ENCODE measurements at regions not wholly inside any gene's neighbourhood (a gene's known extent, or its start where the extent isn't known, plus 50 kb on each side); places are given as distances from the start of the nearest gene placed in this dataset.
A peak's percentile ranks its signal among the peaks of the same experiment; 100 is the strongest.
"Not testable (repeated sequence)": the region's sequence is repeated elsewhere in the genome, so short reads cannot be mapped to it uniquely, and the experiment has no call there.

- H3K27me3 ChIP-seq; H3K27ac ChIP-seq; H3K4me3 ChIP-seq; intact Hi-C loops (cut with DNase I); H3K4me1 ChIP-seq; H3K36me3 ChIP-seq; H3K9me3 ChIP-seq: not testable (repeated sequence)
- WGBS, 2 donors, result 57 to 89% methylated on average over 5 of the region's 6 CpGs
- DNase-seq, result peak; percentile 11
Measured at GRCh38 chr2:87354102-87354501, 332.5 kb upstream of the PLGLB1 start.

- intact Hi-C loops (cut with DNase I); H3K36me3 ChIP-seq; H3K27ac ChIP-seq; H3K4me1 ChIP-seq; H3K27me3 ChIP-seq; H3K4me3 ChIP-seq; DNase-seq; H3K9me3 ChIP-seq: not testable (repeated sequence)
Measured at GRCh38 chr2:87360250-87360649, 338.6 kb upstream of the PLGLB1 start.

DNA sequence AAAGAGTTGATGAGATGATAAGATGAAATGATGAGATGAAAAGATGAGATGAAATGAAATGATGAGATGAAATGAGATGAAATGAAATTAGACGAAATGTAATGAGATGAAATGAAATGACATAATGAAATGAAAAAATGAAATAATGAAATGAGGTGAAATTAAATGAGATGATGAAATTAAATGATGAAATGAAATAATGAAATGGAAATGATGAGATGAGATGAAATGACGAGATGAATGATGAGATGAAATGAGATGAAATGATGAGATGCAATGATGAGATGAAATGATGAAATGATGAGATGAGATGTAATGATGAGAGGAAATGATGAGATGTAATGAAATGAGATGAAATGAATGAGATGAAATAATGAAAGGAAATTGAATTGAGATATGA lies 339.3 kb upstream of the PLGLB1 start:
- H3K36me3 ChIP-seq; H3K4me1 ChIP-seq; H3K27ac ChIP-seq; H3K4me3 ChIP-seq; H3K9me3 ChIP-seq; H3K27me3 ChIP-seq; intact Hi-C loops (cut with DNase I); DNase-seq: not testable (repeated sequence)
- WGBS, 2 donors, result no CpG with 5 or more reads among the region's 2 CpGs

DNA sequence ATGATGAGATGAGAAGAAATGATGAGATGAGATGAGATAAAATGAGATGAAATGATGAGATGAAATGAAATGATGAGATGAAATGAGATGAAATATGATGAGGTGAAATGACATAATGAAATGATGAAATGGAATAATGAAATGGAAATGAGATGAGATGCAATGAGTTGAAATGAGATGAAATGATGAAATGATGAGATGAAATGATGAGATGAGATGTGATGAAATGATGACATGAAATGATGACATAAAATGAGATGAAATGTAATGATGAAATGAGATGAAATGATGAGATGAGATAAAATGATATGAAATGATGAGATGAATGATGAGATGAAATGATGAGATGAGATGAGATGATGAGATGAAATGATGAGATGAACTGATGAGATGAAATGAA lies 340.2 kb upstream of the PLGLB1 start:
- DNase-seq; H3K36me3 ChIP-seq; H3K27me3 ChIP-seq; H3K4me1 ChIP-seq; H3K9me3 ChIP-seq; intact Hi-C loops (cut with DNase I); H3K4me3 ChIP-seq; H3K27ac ChIP-seq: not testable (repeated sequence)

GRCh38 chr2:87364379-87364778 lies 342.7 kb upstream of the PLGLB1 start:
- intact Hi-C loops (cut with DNase I); H3K4me3 ChIP-seq; H3K9me3 ChIP-seq; H3K4me1 ChIP-seq; H3K27ac ChIP-seq; DNase-seq; H3K27me3 ChIP-seq; H3K36me3 ChIP-seq: not testable (repeated sequence)

DNA sequence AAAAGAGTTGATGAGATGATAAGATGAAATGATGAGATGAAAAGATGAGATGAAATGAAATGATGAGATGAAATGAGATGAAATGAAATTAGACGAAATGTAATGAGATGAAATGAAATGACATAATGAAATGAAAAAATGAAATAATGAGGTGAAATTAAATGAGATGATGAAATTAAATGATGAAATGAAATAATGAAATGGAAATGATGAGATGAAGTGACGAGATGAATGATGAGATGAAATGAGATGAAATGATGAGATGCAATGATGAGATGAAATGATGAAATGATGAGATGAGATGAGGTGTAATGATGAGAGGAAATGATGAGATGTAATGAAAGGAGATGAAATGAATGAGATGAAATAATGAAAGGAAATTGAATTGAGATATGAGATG lies 343.4 kb upstream of the PLGLB1 start:
- H3K4me1 ChIP-seq; H3K4me3 ChIP-seq; intact Hi-C loops (cut with DNase I); H3K36me3 ChIP-seq; H3K27me3 ChIP-seq; H3K9me3 ChIP-seq; H3K27ac ChIP-seq; DNase-seq: not testable (repeated sequence)
- WGBS, 2 donors, result 67 to 78% methylated on average over 2 of the region's 2 CpGs

- H3K4me1 ChIP-seq; H3K9me3 ChIP-seq; H3K4me3 ChIP-seq; H3K27ac ChIP-seq; intact Hi-C loops (cut with DNase I); DNase-seq; H3K27me3 ChIP-seq; H3K36me3 ChIP-seq: not testable (repeated sequence)
- 83 to 85% methylated on average over 6 of the region's 7 CpGs for WGBS, 2 donors
Measured at GRCh38 chr2:87386063-87386560, 361.8 kb upstream of the PLGLB2 start.

DNA sequence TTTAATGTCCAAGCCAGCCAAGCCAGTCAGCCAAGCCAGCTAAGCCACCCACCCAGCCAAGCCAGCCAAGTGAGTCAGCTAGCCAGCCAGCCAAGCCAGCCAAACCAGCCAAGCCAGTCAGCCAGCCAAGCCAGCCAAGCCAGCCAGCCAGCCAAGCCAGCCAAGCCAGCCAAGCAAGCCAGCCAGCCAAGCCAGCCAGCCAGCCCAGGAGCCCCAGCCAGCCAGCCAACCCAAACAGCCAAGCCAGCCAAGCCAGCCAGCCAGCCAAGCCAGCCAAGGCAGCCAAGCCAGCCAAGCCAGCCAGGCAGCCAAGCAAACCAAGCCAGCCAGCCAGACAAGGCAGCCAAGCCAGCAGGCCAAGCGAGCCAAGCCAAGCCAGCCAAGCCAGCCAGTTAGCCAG lies 352.1 kb upstream of the PLGLB2 start:
- intact Hi-C loops (cut with DNase I); H3K4me1 ChIP-seq; H3K27ac ChIP-seq; H3K4me3 ChIP-seq; H3K9me3 ChIP-seq; DNase-seq; H3K27me3 ChIP-seq; H3K36me3 ChIP-seq: not testable (repeated sequence)
- WGBS, 2 donors, result 48 to 93% methylated on average over 1 of the region's 1 CpG

GRCh38 chr2:87396551-87397265 lies 351.2 kb upstream of the PLGLB2 start:
- 82 to 91% methylated on average over 9 of the region's 9 CpGs for WGBS, 2 donors

DNA sequence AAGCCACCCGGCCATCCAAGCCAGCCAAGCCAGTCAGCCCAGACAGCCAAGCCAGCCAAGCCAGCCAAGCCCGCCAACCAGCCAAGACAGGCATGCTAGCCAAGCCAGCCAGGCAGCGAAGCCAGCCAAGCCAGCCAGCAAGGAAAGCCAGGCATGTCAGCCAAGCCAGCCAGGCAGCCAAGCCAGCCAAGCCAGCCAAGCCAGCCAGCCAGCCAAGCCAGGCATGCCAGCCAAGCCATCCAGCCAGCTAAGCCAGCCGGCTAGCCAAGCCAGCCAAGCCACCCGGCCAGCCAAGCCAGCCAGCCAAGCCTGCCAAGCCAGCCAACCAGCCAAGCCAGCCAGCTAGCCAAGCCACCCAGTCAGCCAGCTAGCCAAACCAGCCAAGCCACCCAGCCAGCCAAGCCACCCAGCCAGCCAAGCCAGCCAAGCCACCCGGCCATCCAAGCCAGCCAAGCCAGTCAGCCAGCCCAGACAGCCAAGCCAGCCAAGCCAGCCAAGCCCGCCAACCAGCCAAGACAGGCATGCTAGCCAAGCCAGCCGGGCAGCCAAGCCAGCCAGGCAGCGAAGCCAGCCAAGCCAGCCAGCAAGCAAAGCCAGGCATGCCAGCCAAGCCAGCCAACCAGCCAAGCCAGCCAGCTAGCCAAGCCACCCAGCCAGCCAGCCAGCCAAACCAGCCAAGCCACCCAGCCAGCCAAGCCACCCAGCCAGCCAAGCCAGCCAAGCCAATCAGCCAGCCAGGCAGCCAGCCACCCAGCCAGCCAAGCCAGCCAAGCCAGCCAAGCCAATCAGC lies 350.4 kb upstream of the PLGLB2 start:
- 86 to 88% methylated on average over 9 of the region's 9 CpGs for WGBS, 2 donors

More at GRCh38 chr2:87396551-87397265, 351.2 kb upstream of the PLGLB2 start:
- H3K27ac ChIP-seq; intact Hi-C loops (cut with DNase I); H3K4me1 ChIP-seq; H3K4me3 ChIP-seq; H3K27me3 ChIP-seq; H3K9me3 ChIP-seq; H3K36me3 ChIP-seq: not testable (repeated sequence)
- peak; percentile 71 for DNase-seq

DNA sequence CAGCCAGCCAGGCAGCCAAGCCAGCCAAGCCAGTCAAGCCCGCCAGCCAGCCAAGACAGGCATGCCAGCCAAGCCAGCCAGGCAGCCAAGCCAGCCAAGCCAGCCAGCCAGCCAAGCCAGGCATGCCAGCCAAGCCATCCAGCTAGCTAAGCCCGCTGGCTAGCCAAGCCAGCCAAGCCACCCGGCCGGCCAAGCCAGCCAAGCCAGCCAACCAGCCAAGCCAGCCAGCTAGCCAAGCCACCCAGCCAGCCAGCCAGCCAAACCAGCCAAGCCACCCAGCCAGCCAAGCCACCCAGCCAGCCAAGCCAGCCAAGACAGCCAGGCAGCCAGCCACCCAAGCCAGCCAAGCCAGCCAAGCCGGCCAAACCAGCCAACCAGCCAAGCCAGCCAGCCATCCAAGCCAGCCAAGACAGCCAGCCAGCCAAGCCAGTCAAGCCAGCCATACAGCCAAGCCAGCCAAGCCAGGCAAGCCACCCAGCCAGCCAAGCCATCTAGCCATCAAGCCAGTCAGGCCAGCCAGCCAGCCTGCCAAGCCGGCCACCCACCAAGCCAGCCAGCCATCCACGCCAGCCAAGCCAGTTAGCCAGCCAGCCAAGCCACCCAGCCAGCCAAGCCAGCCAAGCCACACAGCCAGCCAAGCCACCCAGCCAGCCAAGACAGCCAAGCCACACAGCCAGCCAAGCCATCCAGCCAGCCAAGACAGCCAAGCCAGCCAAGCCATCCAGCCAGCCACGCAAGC lies 349.2 kb upstream of the PLGLB2 start:
- H3K4me3 ChIP-seq; H3K9me3 ChIP-seq; H3K27me3 ChIP-seq; H3K4me1 ChIP-seq; H3K27ac ChIP-seq; H3K36me3 ChIP-seq; intact Hi-C loops (cut with DNase I): not testable (repeated sequence)
- peak; percentile 67 for DNase-seq
- WGBS, 2 donors, result 89 to 93% methylated on average over 7 of the region's 8 CpGs

More for the DNA sequence above, 350.4 kb upstream of the PLGLB2 start:
- H3K4me3 ChIP-seq; H3K4me1 ChIP-seq; H3K36me3 ChIP-seq; H3K27ac ChIP-seq; H3K27me3 ChIP-seq; H3K9me3 ChIP-seq; intact Hi-C loops (cut with DNase I): not testable (repeated sequence)
- peak; percentile 54 for DNase-seq
